Esophagus muscularis mucosa (tissue), 4 donors: ENCODE measurements at regions not wholly inside any gene's neighbourhood (a gene's known extent, or its start where the extent isn't known, plus 50 kb on each side); places are given as distances from the start of the nearest gene placed in this dataset.

Source experiments
- DNase-seq: peaks from one replicate; pipeline ENCODE4 v3.0.0-alpha.2; 2017; ENCODE audit errors: extremely low spot score
- H3K27ac ChIP-seq, 4 donors: fragments of 200-600 bp; sonication (generic); replicated peaks in 1 of 4; 1 replicate in 3 of 4; 2 replicates in 1 of 4; pipeline ENCODE4 v1.5.1; 2016 to 2019; ENCODE audit warnings: mild to moderate bottlenecking in 1 of 4
- H3K27me3 ChIP-seq, 4 donors: fragments of 200-600 bp; sonication (generic); one replicate each; pipeline versions ENCODE4 v1.5.1 to v1.6.0; 2016 to 2019
- H3K36me3 ChIP-seq, 4 donors: fragments of 200-600 bp; sonication (generic); one replicate each; pipeline ENCODE4 v1.5.1; 2016 to 2019
- H3K4me1 ChIP-seq, 4 donors: fragments of 200-600 bp; sonication (generic); one replicate each; pipeline ENCODE4 v1.5.1; 2016 to 2019
- H3K4me3 ChIP-seq, 4 donors: fragments of 200-600 bp; sonication (generic); 1 replicate in 2 of 4; 2 replicates in 2 of 4; pipeline ENCODE4 v1.5.1; 2016 to 2019; ENCODE audit warnings: mild to moderate bottlenecking in 4 of 4, moderate library complexity in 1 of 4
- H3K9me3 ChIP-seq, 4 donors: fragments of 200-600 bp; sonication (generic); 1 replicate in 3 of 4; 2 replicates in 1 of 4; pipeline ENCODE4 v1.5.1; 2016 to 2019
- EP300 ChIP-seq: sonication (generic); formaldehyde crosslinking; IDR thresholded peaks from one replicate; pipeline ENCODE4 v1.6.1; 2017; ENCODE audit warnings: antibody characterized with exemption
- POLR2A ChIP-seq: fragments of 450-650 bp; IDR thresholded peaks from one replicate; pipeline ENCODE4 v1.6.1; 2017; ENCODE audit warnings: antibody characterized with exemption, moderate library complexity, mild to moderate bottlenecking, low read depth
- POLR2AphosphoS5 ChIP-seq, 2 donors: sonication (generic); formaldehyde crosslinking; IDR thresholded peaks; one replicate each; pipeline ENCODE4 v1.6.1; 2017; ENCODE audit warnings: antibody characterized with exemption in 2 of 2
- WGBS: methylation state at CpG from one replicate; pipeline ENCODE4 v1.1.5; 2018; 5-methylcytosine and 5-hydroxymethylcytosine counted together
- intact Hi-C: fragments of 100-400 bp; cut with DNase I; formaldehyde crosslinking; loops from one replicate; pipeline ENCODE4 v1.15.1; 2023
- TF ChIP-seq, protein P1 (sequence below), 3 experiments: fragments of 200-600 bp in 2 of 3; fragments of 450-650 bp in 1 of 3; sonication (generic) in 2 of 3; IDR thresholded peaks; one replicate each; pipeline ENCODE4 v1.5.1; 2017 to 2019; ENCODE audit warnings: antibody characterized with exemption in 3 of 3, mild to moderate bottlenecking in 2 of 3, moderate library complexity in 1 of 3

- Histone ChIP-seq H3K9me3 (no peaks in the 10 kb centered on the region), H3K4me1 (peaks cover 0 to 5% (median 2%) of the 10 kb centered on the region in 4 donors), H3K4me3 (no peak overlapping the region), H3K36me3 (no peaks in the 10 kb centered on the region), H3K27ac (no peak overlapping the region), H3K27me3 (no peaks in the 10 kb centered on the region)
- intact Hi-C loops = loop anchor here (5.0 kb wide), 1 partner anchor 347 kb away; no protein-coding TSS in a partner anchor
- 70% methylated on average over 2 of the region's 2 CpGs for WGBS
- TF ChIP-seq POLR2AphosphoS5 (IDR thresholded peaks at IDR 0.05) (no peak), POLR2A (no peak), EP300 (no peak)
- TF ChIP-seq, protein P1, sequence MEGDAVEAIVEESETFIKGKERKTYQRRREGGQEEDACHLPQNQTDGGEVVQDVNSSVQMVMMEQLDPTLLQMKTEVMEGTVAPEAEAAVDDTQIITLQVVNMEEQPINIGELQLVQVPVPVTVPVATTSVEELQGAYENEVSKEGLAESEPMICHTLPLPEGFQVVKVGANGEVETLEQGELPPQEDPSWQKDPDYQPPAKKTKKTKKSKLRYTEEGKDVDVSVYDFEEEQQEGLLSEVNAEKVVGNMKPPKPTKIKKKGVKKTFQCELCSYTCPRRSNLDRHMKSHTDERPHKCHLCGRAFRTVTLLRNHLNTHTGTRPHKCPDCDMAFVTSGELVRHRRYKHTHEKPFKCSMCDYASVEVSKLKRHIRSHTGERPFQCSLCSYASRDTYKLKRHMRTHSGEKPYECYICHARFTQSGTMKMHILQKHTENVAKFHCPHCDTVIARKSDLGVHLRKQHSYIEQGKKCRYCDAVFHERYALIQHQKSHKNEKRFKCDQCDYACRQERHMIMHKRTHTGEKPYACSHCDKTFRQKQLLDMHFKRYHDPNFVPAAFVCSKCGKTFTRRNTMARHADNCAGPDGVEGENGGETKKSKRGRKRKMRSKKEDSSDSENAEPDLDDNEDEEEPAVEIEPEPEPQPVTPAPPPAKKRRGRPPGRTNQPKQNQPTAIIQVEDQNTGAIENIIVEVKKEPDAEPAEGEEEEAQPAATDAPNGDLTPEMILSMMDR (IDR thresholded peaks at IDR 0.05) = no peak
- no peak for DNase-seq
These were observed 276.7 kb downstream of the AUH start for GRCh38 chr9:91084896-91085516.

DNA sequence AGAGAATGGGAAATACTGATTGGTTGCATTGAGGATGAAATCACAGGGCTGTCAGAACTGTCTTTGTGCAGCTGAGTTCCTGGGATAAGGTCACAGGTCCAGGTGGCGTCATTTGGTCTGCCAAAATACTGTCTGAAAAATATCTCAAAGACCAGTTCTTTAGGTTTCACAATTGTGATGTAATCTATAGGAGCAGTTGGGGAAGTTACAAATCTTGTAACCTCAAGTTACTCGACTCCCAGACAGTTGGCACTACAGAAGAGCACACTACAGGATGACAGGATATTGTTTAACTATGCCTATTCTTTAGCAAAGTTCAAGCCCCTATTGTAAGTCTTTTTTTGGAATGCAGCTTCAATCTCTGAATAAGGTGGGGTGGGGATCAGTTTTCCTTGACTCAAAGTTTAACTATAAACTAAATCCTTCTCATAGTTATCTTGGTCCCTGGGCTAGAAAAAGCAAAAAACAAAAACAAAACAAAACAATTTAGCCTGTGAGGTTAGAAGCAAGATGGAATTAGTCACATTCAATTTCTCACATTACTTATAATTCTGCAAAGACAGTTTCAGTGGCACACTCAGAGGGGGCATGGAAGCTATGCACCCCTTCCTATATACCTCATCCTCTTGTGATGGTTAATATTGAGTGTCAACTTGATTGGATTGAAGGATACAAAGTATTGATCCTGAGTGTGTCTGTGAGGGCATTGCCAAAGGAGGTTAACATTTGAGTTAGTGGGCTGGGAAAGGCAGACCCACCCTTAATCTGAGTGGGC lies 276.0 kb downstream of the AUH start:
- no peak overlapping the region for H3K27ac ChIP-seq
- no peaks in the 10 kb centered on the region for H3K36me3 ChIP-seq
- no peak overlapping the region for H3K4me3 ChIP-seq
- WGBS = 77% methylated on average over 2 of the region's 2 CpGs
- DNase-seq = no peak
- no peaks in the 10 kb centered on the region for H3K9me3 ChIP-seq
- H3K27me3 ChIP-seq = no peaks in the 10 kb centered on the region
- H3K4me1 ChIP-seq = peaks cover 0 to 8% (median 3%) of the 10 kb centered on the region in 4 donors
- intact Hi-C loops = loop anchor here (5.0 kb wide), 1 partner anchor 347 kb away; no protein-coding TSS in a partner anchor
- TF ChIP-seq POLR2A = no peak
- no peak for TF ChIP-seq EP300
- TF ChIP-seq POLR2AphosphoS5 (IDR thresholded peaks at IDR 0.05) = no peak
- TF ChIP-seq, protein P1 (IDR thresholded peaks at IDR 0.05) = no peak

DNA sequence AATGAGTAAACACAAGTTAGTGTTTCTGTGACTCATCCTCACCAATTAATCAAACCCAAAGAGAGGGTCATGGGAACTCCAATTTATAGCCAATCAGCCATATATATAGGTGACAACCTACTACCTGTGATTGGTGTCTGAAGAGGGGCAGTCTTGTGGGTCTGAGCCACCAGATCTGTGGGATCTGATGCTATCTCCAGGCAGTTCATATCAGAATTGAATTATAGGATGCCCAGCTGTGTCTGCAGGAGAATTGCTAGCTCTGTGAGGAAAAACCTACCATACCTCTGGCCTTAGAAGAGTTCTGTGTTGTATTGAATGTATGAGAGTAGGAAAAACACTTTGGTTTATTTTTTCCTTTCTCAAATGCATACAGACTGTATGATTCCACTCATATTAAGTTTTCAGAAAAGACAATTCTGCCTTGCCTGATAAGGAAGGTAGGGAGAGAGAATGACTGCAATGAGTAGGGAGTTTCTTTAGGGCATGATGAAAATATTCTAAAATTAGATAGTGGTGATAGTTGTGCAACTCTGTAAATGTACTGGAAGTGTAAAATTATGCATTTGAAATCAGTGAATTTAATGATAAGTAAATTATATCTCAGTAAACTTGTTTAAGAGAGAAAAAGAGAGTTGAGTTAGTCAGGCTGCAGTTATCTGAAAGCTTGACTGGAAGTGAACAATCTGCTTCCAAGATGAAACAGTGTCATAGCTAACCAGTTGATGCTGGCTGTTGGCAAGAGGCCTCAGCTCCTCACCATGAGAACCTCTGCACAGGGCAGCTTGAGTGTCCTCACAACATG lies 274.9 kb downstream of the AUH start:
- Histone ChIP-seq H3K9me3 (no peaks in the 10 kb centered on the region), H3K4me3 (no peak overlapping the region), H3K27me3 (no peaks in the 10 kb centered on the region), H3K27ac (no peak overlapping the region), H3K4me1 (peaks cover 0 to 8% (median 3%) of the 10 kb centered on the region in 4 donors), H3K36me3 (no peaks in the 10 kb centered on the region)
- TF ChIP-seq EP300 = no peak
- TF ChIP-seq, protein P1 (IDR thresholded peaks at IDR 0.05) = no peak
- no peak for TF ChIP-seq POLR2AphosphoS5 (IDR thresholded peaks at IDR 0.05)
- TF ChIP-seq POLR2A = no peak
- intact Hi-C loops = loop anchor here (5.0 kb wide), 1 partner anchor 345 kb away; no protein-coding TSS in a partner anchor
- no peak for DNase-seq

DNA sequence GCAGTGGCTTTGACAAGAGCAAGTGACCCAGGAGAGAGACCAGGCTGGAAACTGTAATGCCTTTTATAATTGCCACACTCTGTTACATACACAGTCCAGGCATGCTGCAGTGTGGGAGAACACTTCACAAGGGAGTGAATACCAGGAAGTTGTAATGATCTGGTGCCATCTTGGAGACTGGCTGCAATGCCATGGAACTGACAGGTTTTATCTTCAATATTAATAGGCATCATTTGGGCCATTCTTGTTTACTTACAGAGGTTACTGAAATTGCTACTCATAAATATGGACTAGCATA lies 274.3 kb downstream of the AUH start:
- Histone ChIP-seq H3K36me3 (no peaks in the 10 kb centered on the region), H3K27ac (no peak overlapping the region), H3K9me3 (no peaks in the 10 kb centered on the region), H3K4me1 (peaks cover 0 to 8% (median 3%) of the 10 kb centered on the region in 4 donors), H3K4me3 (no peak overlapping the region), H3K27me3 (no peaks in the 10 kb centered on the region)
- TF ChIP-seq POLR2A = no peak
- TF ChIP-seq EP300 = no peak
- DNase-seq = no peak
- intact Hi-C loops = loop anchor here (5.0 kb wide), 1 partner anchor 345 kb away; no protein-coding TSS in a partner anchor
